GM21360 (cell line): ENCODE measurements at regions not wholly inside any gene's neighbourhood (a gene's known extent, or its start where the extent isn't known, plus 50 kb on each side); places are given as distances from the start of the nearest gene placed in this dataset.

Experiments
- ATAC-seq: cut with Tn5 transposase; IDR thresholded peaks from one replicate; pipeline ENCODE4 v1.9.1; 2021; ENCODE audit warnings: mild to moderate bottlenecking, moderate library complexity; ENCODE audit not compliant: unreplicated experiment

GRCh38 chr2:168373468-168373867 lies 82.6 kb upstream of the CERS6 start:
- no peak for ATAC-seq

GRCh38 chr2:168375195-168375798 lies 80.8 kb upstream of the CERS6 start:
- ATAC-seq: no peak

- no peak for ATAC-seq
Measured at GRCh38 chr2:168378960-168379669, 77.0 kb upstream of the CERS6 start.

GRCh38 chr2:168380500-168380899 lies 75.6 kb upstream of the CERS6 start:
- no peak for ATAC-seq

GRCh38 chr2:168392024-168392423 lies 64.0 kb upstream of the CERS6 start:
- ATAC-seq: no peak

GRCh38 chr2:168392797-168393196 lies 63.3 kb upstream of the CERS6 start:
- no peak for ATAC-seq

GRCh38 chr2:168394262-168394661 lies 61.8 kb upstream of the CERS6 start:
- ATAC-seq: no peak

GRCh38 chr2:168396131-168396530 lies 59.9 kb upstream of the CERS6 start:
- ATAC-seq: no peak

GRCh38 chr2:168397629-168398028 lies 58.4 kb upstream of the CERS6 start:
- no peak for ATAC-seq

- no peak for ATAC-seq
Measured at GRCh38 chr2:168401048-168401556, 55.0 kb upstream of the CERS6 start.

GRCh38 chr2:168401771-168402170 lies 54.3 kb upstream of the CERS6 start:
- ATAC-seq: no peak

- no peak for ATAC-seq
Measured at GRCh38 chr2:168402531-168402930, 53.5 kb upstream of the CERS6 start.

- no peak for ATAC-seq
Measured at GRCh38 chr2:168403736-168404135, 52.3 kb upstream of the CERS6 start.

- ATAC-seq: no peak
Measured at GRCh38 chr2:168404764-168405163, 51.3 kb upstream of the CERS6 start.
